ENCODE measurements at regions not wholly inside any gene's neighbourhood (a gene's known extent, or its start where the extent isn't known, plus 50 kb on each side); places are given as distances from the start of the nearest gene placed in this dataset.

GRCh38 chr2:196356332-196356731 is 185.0 kb upstream of the STK17B start:
- TF ChIP-seq CTCF (IDR thresholded peaks at IDR 0.05) (no peak), POLR2A (IDR thresholded peaks at IDR 0.05) (no peak)

All from lower leg skin (tissue), 3 donors.